Lower leg skin (tissue), 4 donors: ENCODE measurements at regions not wholly inside any gene's neighbourhood (a gene's known extent, or its start where the extent isn't known, plus 50 kb on each side); places are given as distances from the start of the nearest gene placed in this dataset.

Source experiments
- DNase-seq, 2 donors: peaks; one replicate each; pipeline ENCODE4 v3.0.0-alpha.2; 2019; ENCODE audit warnings: low spot score in 2 of 2
- H3K4me3 ChIP-seq: fragments of 200-600 bp; sonication (generic); 2 replicates; pipeline ENCODE4 v1.5.1; 2017; ENCODE audit warnings: mild to moderate bottlenecking, low read depth; ENCODE audit not compliant: poor library complexity, severe bottlenecking
- CTCF ChIP-seq, 3 donors: fragments of 450-650 bp; IDR thresholded peaks; one replicate each; pipeline ENCODE4 v1.5.1; 2016; ENCODE audit warnings: antibody characterized with exemption in 3 of 3, mild to moderate bottlenecking in 3 of 3, moderate library complexity in 2 of 3
- POLR2A ChIP-seq, 2 donors: fragments of 450-650 bp; IDR thresholded peaks; one replicate each; pipeline ENCODE4 v1.6.1; 2016 to 2017; ENCODE audit warnings: antibody characterized with exemption in 2 of 2, mild to moderate bottlenecking in 1 of 2, moderate library complexity in 1 of 2
- WGBS, 2 donors: methylation state at CpG; one replicate each; pipeline ENCODE4 v1.1.5; 2018; 5-methylcytosine and 5-hydroxymethylcytosine counted together
- intact Hi-C: fragments of 100-400 bp; cut with DNase I; formaldehyde crosslinking; loops from one replicate; pipeline ENCODE4 v1.15.0; 2023; ENCODE audit warnings: low total_unique reads

- H3K4me3 ChIP-seq, result no peak overlapping the region
- DNase-seq, result no peak
- intact Hi-C loops, result no loop called here
- TF ChIP-seq POLR2A (IDR thresholded peaks at IDR 0.05) (no peak), CTCF (IDR thresholded peaks at IDR 0.05) (no peak)
- 91 to 92% methylated on average over 1 of the region's 1 CpG for WGBS, 2 donors
Observed at GRCh38 chr7:88457320-88457719, 150.6 kb upstream of the STEAP4 start.

- TF ChIP-seq CTCF (IDR thresholded peaks at IDR 0.05) (no peak), POLR2A (IDR thresholded peaks at IDR 0.05) (no peak)
- H3K4me3 ChIP-seq, result no peak overlapping the region
- intact Hi-C loops, result no loop called here
- WGBS, 2 donors, result 3 to 38% methylated on average over 1 of the region's 1 CpG
- no peak for DNase-seq
Observed at GRCh38 chr7:88456490-88456889, 149.8 kb upstream of the STEAP4 start.

- intact Hi-C loops, result no loop called here
- WGBS, 2 donors, result 39 to 41% methylated on average over 1 of the region's 1 CpG
- H3K4me3 ChIP-seq, result no peak overlapping the region
Observed at GRCh38 chr7:88455696-88456095, 149.0 kb upstream of the STEAP4 start.

GRCh38 chr7:88452646-88453045 lies 146.0 kb upstream of the STEAP4 start:
- TF ChIP-seq POLR2A (IDR thresholded peaks at IDR 0.05), result no peak
- TF ChIP-seq CTCF (IDR thresholded peaks at IDR 0.05), result no peak
- intact Hi-C loops, result no loop called here
- no peak overlapping the region for H3K4me3 ChIP-seq
- 76 to 84% methylated on average over 3 of the region's 3 CpGs for WGBS, 2 donors
- DNase-seq, result no peak

More at GRCh38 chr7:88455696-88456095, 149.0 kb upstream of the STEAP4 start:
- TF ChIP-seq CTCF (IDR thresholded peaks at IDR 0.05), result no peak
- no peak for TF ChIP-seq POLR2A (IDR thresholded peaks at IDR 0.05)
- DNase-seq, result no peak

- intact Hi-C loops, result no loop called here
- DNase-seq, result no peak
- no peak overlapping the region for H3K4me3 ChIP-seq
- whole genome bisulfite sequencing, 2 donors, result 88 to 91% methylated on average over 1 of the region's 1 CpG
- no peak for TF ChIP-seq CTCF (IDR thresholded peaks at IDR 0.05)
- no peak for TF ChIP-seq POLR2A (IDR thresholded peaks at IDR 0.05)
Observed at GRCh38 chr7:88450874-88451273, 144.2 kb upstream of the STEAP4 start.

GRCh38 chr7:88449410-88449809 lies 142.7 kb upstream of the STEAP4 start:
- DNase-seq, result no peak
- H3K4me3 ChIP-seq, result no peak overlapping the region
- TF ChIP-seq POLR2A (IDR thresholded peaks at IDR 0.05) (no peak), CTCF (IDR thresholded peaks at IDR 0.05) (no peak)
- WGBS, 2 donors, result 82 to 94% methylated on average over 1 of the region's 1 CpG
- intact Hi-C loops, result no loop called here
